H9 (cell line): ENCODE measurements at regions not wholly inside any gene's neighbourhood (a gene's known extent, or its start where the extent isn't known, plus 50 kb on each side); places are given as distances from the start of the nearest gene placed in this dataset.
"Not testable (repeated sequence)": the region's sequence is repeated elsewhere in the genome, so short reads cannot be mapped to it uniquely, and the experiment has no call there.

Experiments used
- DNase-seq: peaks from one replicate; pipeline ENCODE4 v3.0.0-alpha.2; 2017
- H2AFZ ChIP-seq: one replicate; pipeline ENCODE4 v1.6.1; 2013; ENCODE audit warnings: mild to moderate bottlenecking, low read length, control low read depth, moderate library complexity
- H2AK5ac ChIP-seq: 2 replicates; pipeline ENCODE4 v1.6.1; 2013; ENCODE audit warnings: low read length, control low read depth, mixed read lengths; ENCODE audit not compliant: insufficient read length
- H2BK120ac ChIP-seq: one replicate; pipeline ENCODE4 v1.6.1; 2013; ENCODE audit warnings: low read depth, mild to moderate bottlenecking, low read length, control low read depth, inconsistent platforms; ENCODE audit not compliant: poor library complexity, severe bottlenecking
- H2BK12ac ChIP-seq: 2 replicates; pipeline ENCODE4 v1.6.1; 2013; ENCODE audit warnings: low read length, control low read depth, mixed read lengths, low read depth; ENCODE audit not compliant: insufficient read length
- H2BK15ac ChIP-seq: 2 replicates; pipeline ENCODE4 v1.6.1; 2013; ENCODE audit warnings: low read depth, low read length, control low read depth
- H2BK20ac ChIP-seq: one replicate; pipeline ENCODE4 v1.6.1; 2013; ENCODE audit warnings: low read depth, mild to moderate bottlenecking, low read length, control low read depth, inconsistent platforms; ENCODE audit not compliant: poor library complexity, severe bottlenecking
- H2BK5ac ChIP-seq: 2 replicates; pipeline ENCODE4 v1.6.1; 2013; ENCODE audit warnings: low read length, control low read depth, mixed read lengths; ENCODE audit not compliant: insufficient read length
- H3K14ac ChIP-seq: 2 replicates; pipeline ENCODE4 v1.6.1; 2013; ENCODE audit warnings: low read length, control low read depth; ENCODE audit not compliant: insufficient read depth
- H3K18ac ChIP-seq: 2 replicates; pipeline ENCODE4 v1.6.1; 2013; ENCODE audit warnings: low read depth, mild to moderate bottlenecking, mixed read lengths, low read length, control low read depth; ENCODE audit not compliant: insufficient read length
- H3K23ac ChIP-seq: 2 replicates; pipeline ENCODE4 v1.6.1; 2013; ENCODE audit warnings: low read length, control low read depth, mixed read lengths, low read depth; ENCODE audit not compliant: insufficient read length
- H3K23me2 ChIP-seq: 2 replicates; pipeline ENCODE4 v1.6.1; 2013; ENCODE audit warnings: low read depth, mild to moderate bottlenecking, mixed read lengths, low read length, control low read depth; ENCODE audit not compliant: insufficient read length, poor library complexity, severe bottlenecking
- H3K27ac ChIP-seq: 2 replicates; pipeline ENCODE4 v1.5.1; 2013; ENCODE audit warnings: low read length, control low read depth, mixed read lengths, low read depth; ENCODE audit not compliant: insufficient read length
- H3K27me3 ChIP-seq: 2 replicates; pipeline ENCODE4 v1.6.1; 2013; ENCODE audit warnings: low read length, control low read depth, inconsistent platforms; ENCODE audit not compliant: insufficient read depth
- H3K4ac ChIP-seq: 2 replicates; pipeline ENCODE4 v1.6.1; 2013; ENCODE audit warnings: low read depth, mild to moderate bottlenecking, control low read depth, inconsistent platforms, low read length, moderate library complexity
- H3K4me1 ChIP-seq: 2 replicates; pipeline ENCODE4 v1.6.1; 2013; ENCODE audit warnings: low read length, control low read depth, inconsistent platforms; ENCODE audit not compliant: insufficient read depth
- H3K4me2 ChIP-seq: 2 replicates; pipeline ENCODE4 v1.6.1; 2013; ENCODE audit warnings: low read length, control low read depth, mixed read lengths; ENCODE audit not compliant: insufficient read length, insufficient read depth
- H3K56ac ChIP-seq: 2 replicates; pipeline ENCODE4 v1.6.1; 2013; ENCODE audit warnings: low read depth, mild to moderate bottlenecking, mixed read lengths, low read length, control low read depth; ENCODE audit not compliant: insufficient read length
- H3K79me1 ChIP-seq: 2 replicates; pipeline ENCODE4 v1.6.1; 2013; ENCODE audit warnings: low read depth, mild to moderate bottlenecking, moderate library complexity, low read length, control low read depth, inconsistent platforms; ENCODE audit not compliant: insufficient read depth, poor library complexity, severe bottlenecking
- H3K79me2 ChIP-seq: 2 replicates; pipeline ENCODE4 v1.6.1; 2013; ENCODE audit warnings: low read length, control low read depth, inconsistent platforms; ENCODE audit not compliant: insufficient read depth
- H3K9ac ChIP-seq: 2 replicates; pipeline ENCODE4 v1.6.1; 2013; ENCODE audit warnings: low read length, control low read depth, mixed read lengths; ENCODE audit not compliant: insufficient read length; ENCODE audit errors: extremely low read depth
- H3K9me3 ChIP-seq: one replicate; pipeline ENCODE4 v1.6.1; 2013; ENCODE audit warnings: low read depth, low read length, inconsistent platforms; ENCODE audit not compliant: control insufficient read depth
- H3T11ph ChIP-seq: one replicate; pipeline ENCODE4 v1.6.1; 2013; ENCODE audit warnings: mild to moderate bottlenecking, low read length, control low read depth, inconsistent platforms
- H4K20me1 ChIP-seq: one replicate; pipeline ENCODE4 v1.6.1; 2013; ENCODE audit not compliant: control insufficient read depth, insufficient read length, insufficient read depth
- H4K5ac ChIP-seq: 2 replicates; pipeline ENCODE4 v1.6.1; 2013; ENCODE audit warnings: low read depth, mild to moderate bottlenecking, mixed read lengths, low read length, control low read depth; ENCODE audit not compliant: insufficient read length
- H4K8ac ChIP-seq: replicated peaks from 2 replicates; pipeline ENCODE4 v1.6.1; 2013; ENCODE audit warnings: low read length, control low read depth, mixed read lengths, low read depth; ENCODE audit not compliant: insufficient read length
- H4K91ac ChIP-seq: 2 replicates; pipeline ENCODE4 v1.6.1; 2013; ENCODE audit warnings: low read depth, mild to moderate bottlenecking, moderate library complexity, mixed read lengths, low read length, control low read depth; ENCODE audit not compliant: insufficient read length
- H3K27ac Mint-ChIP-seq, 3 experiments: 2 replicates in 2 of 3; 3 replicates in 1 of 3; pipeline ENCODE4 v1.8.0; 2020 to 2021; ENCODE audit warnings: mixed read lengths in 3 of 3, mild to moderate bottlenecking in 1 of 3, moderate library complexity in 1 of 3
- H3K27me3 Mint-ChIP-seq: 2 replicates; pipeline ENCODE4 v1.8.0; 2021; ENCODE audit warnings: low read depth, mild to moderate bottlenecking, moderate library complexity, mixed read lengths
- H3K36me3 Mint-ChIP-seq, 3 experiments: 2 replicates in 2 of 3; 3 replicates in 1 of 3; pipeline ENCODE4 v1.8.0; 2020 to 2021; ENCODE audit warnings: low read depth in 3 of 3, mixed read lengths in 3 of 3; ENCODE audit not compliant: insufficient read depth in 1 of 3
- H3K4me1 Mint-ChIP-seq, 2 experiments: 2 replicates each; pipeline ENCODE4 v1.8.0; 2020; ENCODE audit warnings: mixed read lengths in 2 of 2
- H3K4me3 Mint-ChIP-seq, 2 experiments: 2 replicates in 1 of 2; 3 replicates in 1 of 2; pipeline ENCODE4 v1.8.0; 2020 to 2021; ENCODE audit warnings: mild to moderate bottlenecking in 2 of 2, mixed read lengths in 2 of 2, moderate library complexity in 1 of 2
- H3K9me3 Mint-ChIP-seq, 2 experiments: 2 replicates in 1 of 2; 3 replicates in 1 of 2; pipeline ENCODE4 v1.8.0; 2020; ENCODE audit warnings: mild to moderate bottlenecking in 2 of 2, mixed read lengths in 2 of 2, moderate library complexity in 1 of 2
- CTCF ChIP-seq: fragments of 200-600 bp; sonication (generic); conservative IDR thresholded peaks from 3 replicates; pipeline ENCODE4 v1.8.0; 2021; ENCODE audit warnings: antibody characterized with exemption, mild to moderate bottlenecking
- WGBS: extraction: QIAGEN DNeasy Blood & Tissue Kit; methylation state at CpG from one replicate; pipeline ENCODE4 v1.1.7; 2013; ENCODE audit warnings: missing lambda C conversion rate, low lambda C conversion rate, mixed read lengths; ENCODE audit not compliant: insufficient read length; ENCODE audit errors: extremely low coverage; 5-methylcytosine and 5-hydroxymethylcytosine counted together

- no peak overlapping the region for H2BK12ac ChIP-seq
- H3K27ac ChIP-seq = no peak overlapping the region
- H4K20me1 ChIP-seq = no peaks in the 10 kb centered on the region
- no peak overlapping the region for H2BK5ac ChIP-seq
- Mint-ChIP-seq H3K36me3 (peaks cover 0 to 3% (median 2%) of the 10 kb centered on the region in 3 experiments; a peak in 1 of 7 replicates), H3K27me3 (no peaks in the 10 kb centered on the region; the same call in none of the 2 replicates), H3K9me3 (peaks cover 0 to 3% of the 10 kb centered on the region in 2 experiments; a peak in 1 of 5 replicates), H3K4me3 (no peak overlapping the region), H3K27ac (no peak overlapping the region), H3K4me1 (peaks cover 25 to 33% of the 10 kb centered on the region in 2 experiments)
- H3K79me2 ChIP-seq = no peaks in the 10 kb centered on the region
- H3K79me1 ChIP-seq = no peaks in the 10 kb centered on the region
- no peak overlapping the region for H2BK120ac ChIP-seq
- H4K5ac ChIP-seq = no peak overlapping the region
- H2AK5ac ChIP-seq = no peak overlapping the region
- no peak overlapping the region for H2AFZ ChIP-seq
- H3K18ac ChIP-seq = no peak overlapping the region
- no peaks in the 10 kb centered on the region for H3K27me3 ChIP-seq
- no peak for TF ChIP-seq CTCF
- H3T11ph ChIP-seq = no peak overlapping the region
- no peak overlapping the region for H2BK15ac ChIP-seq
- no peaks in the 10 kb centered on the region for H3K9me3 ChIP-seq
- H3K14ac ChIP-seq = no peak overlapping the region
- peaks cover 19% of the 10 kb centered on the region for H3K4me1 ChIP-seq
- WGBS = no CpG with 5 or more reads among the region's 6 CpGs
- H3K4ac ChIP-seq = no peak overlapping the region
- no peak overlapping the region for H2BK20ac ChIP-seq
- no peak overlapping the region for H4K8ac ChIP-seq
- H3K56ac ChIP-seq = no peak overlapping the region
- DNase-seq = no peak
- no peak overlapping the region for H4K91ac ChIP-seq
- H3K23ac ChIP-seq = no peak overlapping the region
- no peak overlapping the region for H3K9ac ChIP-seq
- no peak overlapping the region for H3K4me2 ChIP-seq
- H3K23me2 ChIP-seq = no peaks in the 10 kb centered on the region
Measured at GRCh38 chr14:55794655-55795595, 214.9 kb downstream of the KTN1 start.

- not testable (repeated sequence) for H3K4ac ChIP-seq, H3K4me3 Mint-ChIP-seq, H3K36me3 Mint-ChIP-seq, H2BK20ac ChIP-seq, H3K56ac ChIP-seq, H3K9me3 Mint-ChIP-seq, H2BK12ac ChIP-seq, H3K23ac ChIP-seq, H3K14ac ChIP-seq, H2AFZ ChIP-seq, H2AK5ac ChIP-seq, H3K27ac ChIP-seq, H4K5ac ChIP-seq, DNase-seq, H4K20me1 ChIP-seq, H3K27me3 Mint-ChIP-seq, H2BK15ac ChIP-seq, H3K79me1 ChIP-seq, H3T11ph ChIP-seq, H4K8ac ChIP-seq, H2BK120ac ChIP-seq, H3K18ac ChIP-seq, H3K9ac ChIP-seq, H3K79me2 ChIP-seq, H3K9me3 ChIP-seq, H2BK5ac ChIP-seq, H4K91ac ChIP-seq, H3K4me2 ChIP-seq, H3K27ac Mint-ChIP-seq, H3K23me2 ChIP-seq, H3K27me3 ChIP-seq
- H3K4me1 Mint-ChIP-seq = peaks cover 38 to 46% of the 10 kb centered on the region in 2 experiments
- peaks cover 19% of the 10 kb centered on the region for H3K4me1 ChIP-seq
- no CpG with 5 or more reads among the region's 3 CpGs for WGBS
Measured at GRCh38 chr14:55796513-55796912, 216.5 kb downstream of the KTN1 start.
